ENCODE measurements at regions not wholly inside any gene's neighbourhood (a gene's known extent, or its start where the extent isn't known, plus 50 kb on each side); places are given as distances from the start of the nearest gene placed in this dataset.

- H3K27me3 ChIP-seq (ENCODE audit: low read depth) = peaks cover under 1% of the 10 kb centered on the region
- intact Hi-C loops (cut with DNase I) = no loop called here
- H3K4me3 ChIP-seq = no peak overlapping the region
- H3K9me3 ChIP-seq = no peaks in the 10 kb centered on the region
- H3K27ac ChIP-seq = no peak overlapping the region
- TF ChIP-seq, protein P1, sequence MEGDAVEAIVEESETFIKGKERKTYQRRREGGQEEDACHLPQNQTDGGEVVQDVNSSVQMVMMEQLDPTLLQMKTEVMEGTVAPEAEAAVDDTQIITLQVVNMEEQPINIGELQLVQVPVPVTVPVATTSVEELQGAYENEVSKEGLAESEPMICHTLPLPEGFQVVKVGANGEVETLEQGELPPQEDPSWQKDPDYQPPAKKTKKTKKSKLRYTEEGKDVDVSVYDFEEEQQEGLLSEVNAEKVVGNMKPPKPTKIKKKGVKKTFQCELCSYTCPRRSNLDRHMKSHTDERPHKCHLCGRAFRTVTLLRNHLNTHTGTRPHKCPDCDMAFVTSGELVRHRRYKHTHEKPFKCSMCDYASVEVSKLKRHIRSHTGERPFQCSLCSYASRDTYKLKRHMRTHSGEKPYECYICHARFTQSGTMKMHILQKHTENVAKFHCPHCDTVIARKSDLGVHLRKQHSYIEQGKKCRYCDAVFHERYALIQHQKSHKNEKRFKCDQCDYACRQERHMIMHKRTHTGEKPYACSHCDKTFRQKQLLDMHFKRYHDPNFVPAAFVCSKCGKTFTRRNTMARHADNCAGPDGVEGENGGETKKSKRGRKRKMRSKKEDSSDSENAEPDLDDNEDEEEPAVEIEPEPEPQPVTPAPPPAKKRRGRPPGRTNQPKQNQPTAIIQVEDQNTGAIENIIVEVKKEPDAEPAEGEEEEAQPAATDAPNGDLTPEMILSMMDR (IDR thresholded peaks at IDR 0.05) = no peak
- H3K4me1 ChIP-seq = no peaks in the 10 kb centered on the region
- no peak for DNase-seq
- H3K36me3 ChIP-seq = no peaks in the 10 kb centered on the region
- ATAC-seq = no peak
Measured at GRCh38 chr11:114811971-114812370, 133.6 kb downstream of the NXPE2 start.

DNA sequence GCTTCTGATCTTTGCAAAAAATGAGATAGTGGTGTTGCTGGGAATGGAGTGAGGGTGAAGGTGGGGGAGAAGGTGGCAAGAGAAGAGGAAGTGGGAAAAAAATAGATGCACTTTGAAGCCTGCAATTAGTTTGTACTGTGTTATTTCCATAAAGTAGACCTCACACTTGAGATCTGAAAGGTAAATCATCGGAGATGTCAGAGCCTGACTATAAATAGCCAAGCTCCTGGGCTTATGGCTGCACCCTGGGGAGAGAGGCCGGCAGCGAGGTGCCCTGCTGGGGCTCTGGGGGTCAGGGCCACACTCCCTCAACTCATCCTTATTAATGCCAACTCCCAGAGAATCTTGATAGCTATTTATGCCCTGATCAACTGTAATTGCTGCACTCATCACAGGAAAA, 134.4 kb downstream of the NXPE2 start:
- intact Hi-C loops (cut with DNase I) = no loop called here
- no peaks in the 10 kb centered on the region for H3K4me1 ChIP-seq
- H3K9me3 ChIP-seq = no peaks in the 10 kb centered on the region
- H3K4me3 ChIP-seq = no peak overlapping the region
- TF ChIP-seq, protein P1 (IDR thresholded peaks at IDR 0.05) = no peak
- no peak overlapping the region for H3K27ac ChIP-seq
- ATAC-seq (no peak), DNase-seq (no peak)
- peaks cover 8% of the 10 kb centered on the region for H3K27me3 ChIP-seq (ENCODE audit: low read depth)
- H3K36me3 ChIP-seq = no peaks in the 10 kb centered on the region

DNA sequence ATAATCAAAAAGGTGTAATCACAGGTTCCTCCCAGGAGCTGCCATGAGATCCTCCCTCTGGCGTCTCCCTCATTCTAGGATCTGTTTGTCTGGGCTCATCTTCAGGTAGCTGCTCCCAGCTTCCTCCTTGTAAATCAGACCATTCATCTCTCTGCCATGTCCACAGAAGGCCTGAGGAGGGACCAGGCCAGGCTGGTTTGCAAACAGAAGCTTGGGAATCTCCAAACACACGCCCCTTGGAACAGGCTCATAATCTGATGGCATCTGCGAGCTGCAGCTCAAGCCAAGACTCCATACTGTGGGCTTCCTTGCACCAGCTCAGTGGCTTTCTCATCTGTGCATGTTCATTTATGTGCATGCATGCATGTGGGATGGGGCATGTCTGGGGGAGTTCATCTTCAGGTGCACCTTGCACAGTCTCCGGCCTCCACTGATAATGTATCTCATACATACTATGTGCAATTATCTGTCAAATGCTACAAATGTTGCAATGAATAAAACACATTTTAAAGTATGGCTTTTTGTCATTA, 134.9 kb downstream of the NXPE2 start:
- Histone ChIP-seq H3K4me3 (no peak overlapping the region), H3K36me3 (no peaks in the 10 kb centered on the region), H3K27ac (no peak overlapping the region), H3K4me1 (no peaks in the 10 kb centered on the region), H3K27me3 (ENCODE audit: low read depth) (peaks cover 10% of the 10 kb centered on the region), H3K9me3 (no peaks in the 10 kb centered on the region)
- TF ChIP-seq, protein P1 (IDR thresholded peaks at IDR 0.05) = no peak
- DNase-seq = no peak
- intact Hi-C loops (cut with DNase I) = no loop called here
- no peak for ATAC-seq

- H3K27me3 ChIP-seq (ENCODE audit: low read depth) = peaks cover 10% of the 10 kb centered on the region
- no peaks in the 10 kb centered on the region for H3K4me1 ChIP-seq
- H3K36me3 ChIP-seq = no peaks in the 10 kb centered on the region
- no peak for DNase-seq
- no peak overlapping the region for H3K4me3 ChIP-seq
- TF ChIP-seq, protein P1 (IDR thresholded peaks at IDR 0.05) = no peak
- intact Hi-C loops (cut with DNase I) = no loop called here
- no peaks in the 10 kb centered on the region for H3K9me3 ChIP-seq
- H3K27ac ChIP-seq = no peak overlapping the region
- ATAC-seq = no peak
Measured at GRCh38 chr11:114815176-114815575, 136.8 kb downstream of the NXPE2 start.

GRCh38 chr11:114815761-114816160, 137.4 kb downstream of the NXPE2 start:
- Histone ChIP-seq H3K9me3 (no peaks in the 10 kb centered on the region), H3K27ac (no peak overlapping the region), H3K4me1 (no peaks in the 10 kb centered on the region), H3K36me3 (no peaks in the 10 kb centered on the region), H3K27me3 (ENCODE audit: low read depth) (peaks cover 10% of the 10 kb centered on the region), H3K4me3 (no peak overlapping the region)
- ATAC-seq = no peak
- DNase-seq = no peak
- intact Hi-C loops (cut with DNase I) = no loop called here
- TF ChIP-seq, protein P1 (IDR thresholded peaks at IDR 0.05) = no peak

DNA sequence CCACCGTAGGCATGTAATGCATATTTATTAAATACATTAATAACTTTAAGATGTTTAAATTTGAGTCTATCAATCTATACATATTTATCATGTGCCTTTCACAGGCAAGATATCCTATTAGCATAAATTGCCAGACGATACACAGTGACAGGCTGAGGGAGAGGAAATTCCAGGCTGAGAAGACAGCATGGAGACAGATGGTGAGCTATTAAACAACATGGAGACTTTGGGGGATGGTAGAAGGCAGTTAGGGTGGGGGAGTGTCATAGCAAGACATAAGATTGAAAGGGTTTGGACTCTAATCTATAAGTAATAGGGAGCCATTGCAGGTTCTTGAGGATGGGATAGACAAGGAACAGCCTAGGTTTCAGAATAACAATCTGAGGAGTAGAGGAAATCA, 138.5 kb downstream of the NXPE2 start:
- TF ChIP-seq, protein P1 (IDR thresholded peaks at IDR 0.05) = no peak
- H3K27ac ChIP-seq = no peak overlapping the region
- peaks cover 10% of the 10 kb centered on the region for H3K27me3 ChIP-seq (ENCODE audit: low read depth)
- no peak for DNase-seq
- no peak for ATAC-seq
- H3K36me3 ChIP-seq = no peaks in the 10 kb centered on the region
- no peaks in the 10 kb centered on the region for H3K9me3 ChIP-seq
- intact Hi-C loops (cut with DNase I) = no loop called here
- no peak overlapping the region for H3K4me3 ChIP-seq
- H3K4me1 ChIP-seq = no peaks in the 10 kb centered on the region
